B cell (primary cell): ENCODE measurements at regions not wholly inside any gene's neighbourhood (a gene's known extent, or its start where the extent isn't known, plus 50 kb on each side); places are given as distances from the start of the nearest gene placed in this dataset.

Experiments
- CTCF ChIP-seq: fragments of 200-600 bp; IDR thresholded peaks from one replicate; pipeline ENCODE4 v1.8.0; 2022; ENCODE audit warnings: antibody characterized with exemption, mild to moderate bottlenecking
- EZH2 ChIP-seq: IDR thresholded peaks from 2 replicates; pipeline ENCODE4 v1.6.1; 2012; ENCODE audit warnings: borderline replicate concordance, low read depth, mild to moderate bottlenecking, moderate library complexity, low read length; ENCODE audit not compliant: insufficient read depth, poor library complexity, severe bottlenecking

- TF ChIP-seq EZH2, result no peak
- TF ChIP-seq CTCF, result no peak
These were observed 97.5 kb upstream of the CREB5 start for GRCh38 chr7:28314841-28315240.
